NCI-H2227 treated with DMSO at 0.1 percent for 48 hours (cell line): ENCODE measurements at regions not wholly inside any gene's neighbourhood (a gene's known extent, or its start where the extent isn't known, plus 50 kb on each side); places are given as distances from the start of the nearest gene placed in this dataset.

Source experiments
- DNase-seq: peaks from one replicate; lab custom pipeline; 2025; lab: John Stamatoyannopoulos, UW

DNA sequence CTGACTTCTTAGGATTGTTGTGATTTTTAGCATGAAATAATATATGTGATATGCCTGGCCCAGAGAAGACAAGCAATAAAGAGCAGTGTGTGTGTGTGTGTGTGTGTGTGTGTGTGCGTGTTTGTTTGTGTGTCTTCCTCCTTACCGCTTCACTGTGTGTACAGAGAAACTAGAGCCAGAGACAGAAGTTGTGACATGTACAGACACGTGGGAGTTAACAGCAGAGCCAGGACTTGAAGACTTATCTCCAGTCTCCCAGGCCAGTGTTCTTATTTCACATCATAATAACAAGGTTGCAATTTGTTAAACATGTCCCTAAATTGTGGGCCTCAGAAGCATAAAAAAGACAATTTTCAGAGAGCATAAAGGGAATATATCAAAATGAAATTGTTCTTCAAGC lies 192.0 kb upstream of the JUN start:
- DNase-seq, result no peak

DNA sequence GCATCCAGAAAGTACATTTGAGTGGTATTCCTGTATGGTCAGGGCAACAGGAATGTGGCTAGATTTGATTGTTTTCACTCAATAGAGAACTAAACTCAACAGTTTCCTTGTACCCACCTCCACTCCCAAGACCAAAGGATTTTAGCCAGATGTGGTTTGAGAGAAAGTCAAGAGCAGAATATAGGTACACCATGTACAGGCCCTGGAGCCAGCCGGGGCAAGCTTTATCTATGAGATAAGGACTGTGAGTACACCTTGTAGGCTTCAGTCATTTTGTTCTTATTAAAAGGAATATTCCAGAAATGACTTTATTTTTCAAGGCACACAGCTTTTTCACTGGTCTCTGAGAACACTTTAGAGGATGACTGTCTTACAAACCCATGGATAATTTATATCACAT lies 192.4 kb upstream of the JUN start:
- no peak for DNase-seq

DNA sequence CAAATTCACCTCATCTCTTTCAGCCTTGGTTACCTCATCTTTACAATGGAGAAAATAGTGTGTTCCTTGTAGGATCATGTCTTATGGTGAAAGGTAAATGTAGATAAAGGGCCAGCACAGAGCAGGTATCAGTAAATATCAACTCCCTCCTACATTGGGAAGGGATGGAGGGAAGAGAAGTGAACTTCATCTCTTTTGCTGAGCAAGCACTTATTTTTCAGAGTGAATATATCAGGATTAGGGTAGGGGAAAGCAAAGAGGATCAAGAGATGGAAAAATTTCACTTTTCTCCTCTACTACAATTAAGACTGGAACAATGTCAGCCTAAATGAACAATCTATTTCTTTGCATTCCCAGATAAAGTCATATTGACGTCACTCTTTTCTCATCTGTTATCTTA lies 193.8 kb upstream of the JUN start:
- no peak for DNase-seq

- DNase-seq, result no peak
These were observed 194.2 kb upstream of the JUN start for GRCh38 chr1:58978096-58978495.

DNA sequence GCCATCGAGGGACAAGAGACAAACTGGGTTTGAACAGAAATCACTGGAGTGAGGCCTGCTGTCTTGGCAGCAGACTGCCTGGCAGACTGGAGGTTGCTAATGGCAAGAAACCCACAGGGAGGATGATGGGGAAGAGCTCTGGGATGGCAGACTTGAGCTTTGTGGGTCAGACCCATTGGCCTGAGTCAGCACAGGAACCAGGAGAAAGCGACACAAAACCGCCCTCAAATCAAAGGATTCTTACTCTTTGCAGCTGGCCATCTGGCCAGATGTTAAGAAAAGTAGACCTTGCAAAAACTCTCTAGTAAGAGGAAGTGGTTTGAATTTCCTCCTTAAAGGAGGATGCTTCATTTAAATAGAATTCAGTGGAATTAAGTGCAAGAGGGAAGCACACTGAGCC lies 195.2 kb upstream of the JUN start:
- DNase-seq, result no peak

DNA sequence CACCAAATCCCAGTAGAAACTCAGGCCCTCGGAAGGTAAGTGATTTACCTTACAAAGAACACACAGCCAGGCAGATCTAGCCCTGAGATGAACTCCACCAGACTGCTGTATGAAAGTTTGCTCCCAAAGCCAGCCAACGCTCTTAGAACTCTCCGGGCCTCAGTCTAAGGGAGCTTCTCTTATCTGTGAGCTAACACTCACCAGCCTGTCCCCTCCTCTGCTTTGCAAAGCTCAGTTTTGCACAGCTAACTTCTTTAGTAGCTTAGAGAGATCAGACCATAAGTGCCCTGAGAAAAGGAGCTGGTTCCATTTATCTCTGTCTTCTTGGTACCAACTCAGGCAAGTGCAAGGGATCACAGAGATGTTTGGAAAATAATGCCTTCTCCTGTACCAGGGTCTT lies 195.8 kb upstream of the JUN start:
- DNase-seq, result no peak

DNA sequence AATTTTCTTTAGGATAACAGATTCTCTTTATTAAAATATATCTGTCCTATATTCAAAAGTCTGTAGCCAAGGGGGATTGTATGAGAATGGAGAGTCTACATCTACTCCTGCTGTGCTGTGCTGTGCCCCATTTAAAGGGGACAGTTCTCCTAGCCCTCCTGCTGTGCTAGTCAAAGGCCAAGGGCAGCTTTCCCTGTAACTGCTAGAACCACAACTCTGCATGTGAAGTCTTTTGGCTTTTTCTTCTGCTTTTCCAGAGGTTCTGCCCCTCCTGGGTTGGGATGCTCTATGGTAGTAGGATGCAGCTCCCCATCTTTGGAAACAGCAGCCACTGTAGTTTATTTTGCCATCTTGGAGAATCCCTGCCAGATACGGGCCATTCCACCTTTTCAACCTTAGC lies 197.5 kb upstream of the JUN start:
- no peak for DNase-seq

DNA sequence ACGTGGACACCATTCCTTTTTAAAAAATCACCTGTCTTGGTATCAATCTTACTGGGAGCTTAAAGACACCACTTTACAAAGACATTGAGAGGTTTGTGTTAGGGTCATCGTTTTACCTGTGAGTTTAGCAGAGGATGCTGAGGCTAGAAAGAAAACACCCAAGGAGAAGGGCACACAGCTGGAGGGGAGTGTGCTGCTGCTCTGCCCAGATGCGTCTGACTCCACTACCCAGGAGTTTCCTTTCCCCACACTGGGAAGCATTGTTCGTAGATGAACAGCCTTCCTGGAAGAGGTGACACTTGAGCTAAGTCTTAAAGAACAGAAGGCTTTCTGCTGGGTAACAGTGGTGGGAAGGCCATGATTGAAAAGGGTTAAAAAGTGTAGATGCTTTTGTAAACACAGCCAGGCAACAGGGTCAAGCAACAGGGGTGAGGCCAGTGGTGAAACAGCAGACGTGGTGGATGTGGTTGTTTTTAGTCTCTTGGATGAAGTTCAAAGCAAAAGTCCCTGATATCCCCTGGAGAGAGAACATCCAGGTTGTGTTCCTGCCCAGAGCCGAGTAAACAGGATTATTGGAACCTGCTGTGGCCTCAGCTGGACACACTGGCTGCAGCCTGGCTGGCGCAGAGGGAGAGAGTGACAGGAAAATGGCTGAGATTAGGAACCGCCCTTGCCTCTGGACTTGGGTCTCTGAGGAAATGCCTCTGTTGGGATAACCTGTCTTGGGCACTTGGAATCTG lies 198.6 kb upstream of the JUN start:
- DNase-seq, result no peak

DNA sequence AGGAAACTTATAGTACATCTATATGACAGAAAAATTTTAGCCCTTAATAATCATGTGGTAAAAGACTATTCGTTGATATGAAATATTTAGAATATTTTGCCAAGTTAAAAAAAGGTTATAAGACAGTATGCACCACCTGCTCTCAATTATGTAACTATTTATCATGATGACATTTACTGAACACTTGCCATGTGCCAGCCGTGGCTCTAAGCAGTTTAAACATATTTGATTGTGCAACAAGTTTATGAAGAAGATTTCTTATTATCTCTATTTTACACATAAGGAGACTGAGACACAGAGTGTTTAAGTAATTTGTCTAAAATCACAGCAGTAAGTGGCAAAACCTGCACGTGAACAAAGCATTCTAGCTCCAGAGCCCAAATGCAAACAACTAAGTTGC lies 199.3 kb upstream of the JUN start:
- DNase-seq, result no peak

GRCh38 chr1:58983633-58984245 lies 199.9 kb upstream of the JUN start:
- no peak for DNase-seq

DNA sequence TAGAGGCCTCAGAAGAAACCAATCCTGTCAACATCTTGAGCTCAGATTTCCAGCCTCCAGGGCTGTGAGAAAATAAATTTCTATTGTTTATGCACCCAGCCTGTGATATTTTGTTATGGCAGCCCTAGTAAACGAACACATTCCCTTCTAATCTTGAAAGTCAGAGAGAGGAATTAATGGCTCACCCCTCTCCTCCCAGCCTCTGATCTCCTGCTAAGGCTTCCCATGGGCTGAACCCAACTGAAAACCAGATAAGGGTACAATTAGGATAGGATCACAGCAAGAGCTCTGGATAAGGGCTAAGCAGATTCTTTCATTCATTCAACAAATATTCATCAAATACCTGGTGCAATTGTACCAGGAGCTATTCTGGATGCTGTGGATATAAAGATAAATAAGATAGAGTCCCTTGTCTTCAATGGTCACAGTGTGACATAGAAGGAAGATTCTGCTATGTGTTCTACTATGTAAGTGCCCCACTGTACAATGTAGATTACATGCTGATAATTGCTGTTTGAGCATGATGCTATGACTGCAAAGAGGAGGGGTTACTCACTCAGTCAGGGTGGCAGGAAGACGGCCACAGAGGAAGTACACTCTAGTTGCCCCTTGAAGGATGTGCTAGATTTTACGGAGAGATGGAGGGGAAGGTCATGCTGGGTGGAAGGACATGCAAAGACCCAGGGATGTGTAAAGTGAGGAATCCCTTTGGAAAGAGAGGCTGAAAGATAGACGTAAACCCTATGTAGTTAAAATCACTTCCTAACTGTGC lies 203.3 kb upstream of the JUN start:
- no peak for DNase-seq

GRCh38 chr1:58988752-58989151 lies 204.9 kb upstream of the JUN start:
- DNase-seq, result no peak

- DNase-seq, result no peak
These were observed 206.0 kb upstream of the JUN start for GRCh38 chr1:58989845-58990244.

DNA sequence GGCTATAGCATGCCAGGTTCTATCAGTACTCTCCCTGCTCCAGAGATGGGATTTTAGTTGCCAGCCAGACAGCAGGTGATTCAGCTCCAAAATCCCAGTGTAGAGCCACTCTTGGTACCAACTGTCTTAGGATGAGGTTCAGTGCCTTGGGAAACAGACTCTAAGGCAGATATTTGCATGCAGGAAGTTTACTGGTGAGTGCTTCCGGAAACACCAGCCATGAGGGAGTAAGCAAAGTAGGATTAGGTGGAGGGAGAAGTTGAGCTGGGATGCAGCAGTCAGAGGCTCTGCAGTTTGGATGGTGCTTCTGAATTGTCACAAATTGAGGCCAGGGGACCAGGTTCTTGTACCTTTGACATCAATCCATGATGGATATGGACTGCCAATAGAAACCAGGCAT lies 207.5 kb upstream of the JUN start:
- no peak for DNase-seq

DNA sequence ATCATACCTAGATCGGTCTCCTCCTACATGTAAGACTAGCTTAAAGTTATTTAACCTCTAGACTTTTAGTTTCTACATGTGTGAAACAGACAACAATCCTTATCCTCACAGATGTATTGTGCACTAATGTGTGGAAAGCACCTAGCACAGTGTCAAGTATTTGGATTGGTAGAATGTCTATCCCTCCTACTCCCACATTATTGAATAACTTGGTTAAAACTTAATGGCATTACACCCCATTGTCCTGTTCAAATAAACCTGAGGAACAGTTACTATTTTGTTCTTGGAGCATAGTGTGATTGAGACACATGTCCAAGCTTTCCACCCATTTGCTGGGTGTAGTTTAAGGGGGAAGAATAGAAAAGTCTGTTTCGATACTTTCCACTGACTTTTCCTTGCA lies 208.8 kb upstream of the JUN start:
- no peak for DNase-seq

DNA sequence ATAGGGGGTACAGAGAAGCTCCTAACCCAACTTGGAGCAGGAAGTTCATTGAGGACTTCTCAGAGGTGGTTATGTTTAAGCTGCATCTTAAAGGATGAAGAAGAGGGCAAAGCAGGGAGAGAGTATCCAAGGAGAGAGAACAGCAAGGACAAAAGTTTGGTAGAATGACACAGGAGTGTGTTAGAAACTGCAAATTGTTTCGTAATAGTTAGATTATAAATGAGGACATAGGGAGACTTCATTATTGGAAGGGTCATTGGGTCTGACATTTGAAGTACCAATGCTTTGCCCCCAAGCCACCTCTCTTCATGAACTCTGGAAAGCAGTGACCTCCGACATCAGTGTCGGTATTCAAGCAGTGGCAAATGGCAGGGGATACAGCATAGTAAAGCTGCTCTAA lies 209.6 kb upstream of the JUN start:
- DNase-seq, result no peak

DNA sequence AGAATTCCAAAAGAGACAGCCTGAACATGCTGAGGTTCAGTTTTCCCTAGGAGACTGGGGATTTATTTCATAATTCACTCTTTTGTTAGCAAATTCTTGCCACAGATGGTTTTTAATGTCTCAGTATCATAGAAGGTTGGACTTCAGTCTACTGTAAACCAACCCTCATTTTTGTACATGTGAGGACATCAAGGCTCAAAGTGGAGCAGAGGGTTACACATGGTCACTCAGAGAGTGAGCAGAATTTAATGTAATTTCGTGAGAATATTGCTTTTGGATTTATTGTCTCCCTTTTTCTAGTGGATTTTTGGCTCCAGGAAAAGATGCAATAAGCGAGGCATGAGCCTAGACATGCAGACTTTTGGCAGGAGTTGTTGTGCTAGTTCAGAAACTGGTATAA lies 210.8 kb upstream of the JUN start:
- DNase-seq, result no peak

DNA sequence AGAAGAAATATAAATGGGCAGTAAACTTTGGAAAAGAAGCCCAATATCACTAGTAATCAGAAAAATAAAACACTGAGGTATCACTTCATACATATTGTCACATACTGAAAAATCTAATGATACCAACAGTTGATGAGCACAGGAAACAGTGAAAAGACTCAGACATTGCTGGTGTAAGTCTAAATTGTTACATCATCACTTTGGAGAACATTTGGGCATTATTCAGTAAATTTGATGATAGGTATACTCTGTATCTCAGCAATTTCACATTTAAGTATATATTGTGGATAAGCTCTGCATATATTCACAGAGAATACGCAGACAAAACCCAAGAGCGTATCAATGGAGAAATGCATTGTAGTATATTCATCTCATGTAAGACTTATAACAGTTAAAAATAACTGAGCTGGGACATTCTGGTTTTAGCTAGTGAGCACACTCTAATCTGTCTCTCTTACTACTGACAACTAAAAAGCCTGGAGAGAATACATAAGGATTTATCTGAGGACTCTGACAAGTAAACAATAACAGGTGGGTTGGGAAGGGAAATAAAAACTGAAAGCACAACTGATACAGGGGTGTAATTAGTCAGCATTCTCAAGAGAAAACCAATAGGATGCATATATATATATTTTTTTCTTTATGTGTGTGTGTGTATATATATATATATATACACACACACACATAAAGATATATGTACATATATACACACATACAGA lies 212.7 kb upstream of the JUN start:
- no peak for DNase-seq

DNA sequence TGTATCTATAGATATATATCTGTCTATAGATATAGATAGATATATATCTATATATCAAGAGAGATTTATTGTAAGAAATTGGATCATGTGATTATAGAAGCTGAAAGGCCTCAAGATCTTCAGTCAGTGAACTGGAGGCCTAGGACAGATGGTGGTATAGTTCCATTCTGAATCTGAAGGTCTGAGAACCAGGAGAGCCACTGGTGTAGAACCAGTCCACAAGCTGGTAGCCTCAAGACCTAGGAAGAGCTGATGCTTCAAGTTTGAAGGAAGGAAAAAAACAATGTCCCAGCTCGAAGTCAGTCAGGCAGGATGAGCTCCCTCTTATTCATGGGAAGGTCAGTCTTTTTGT lies 213.2 kb upstream of the JUN start:
- DNase-seq, result no peak

DNA sequence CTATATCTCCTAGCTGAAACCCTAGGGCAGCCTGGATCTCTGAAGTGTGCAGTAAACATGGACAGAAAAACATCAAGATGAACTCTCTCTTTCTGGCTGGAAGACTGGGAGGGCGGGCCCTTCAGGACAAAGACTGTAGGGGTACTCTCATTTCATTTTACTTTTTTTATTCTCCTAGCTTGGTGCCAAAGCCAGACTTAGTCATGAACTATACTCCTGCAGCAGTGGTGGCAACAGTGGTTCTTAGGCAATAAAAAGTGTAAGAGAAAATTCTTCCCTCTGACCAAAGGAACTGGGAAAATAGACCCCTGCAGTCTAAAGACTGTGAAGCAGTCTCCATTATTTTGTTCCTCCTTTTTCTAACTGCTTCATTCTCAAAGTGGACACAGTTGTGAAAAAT lies 213.8 kb upstream of the JUN start:
- no peak for DNase-seq

DNA sequence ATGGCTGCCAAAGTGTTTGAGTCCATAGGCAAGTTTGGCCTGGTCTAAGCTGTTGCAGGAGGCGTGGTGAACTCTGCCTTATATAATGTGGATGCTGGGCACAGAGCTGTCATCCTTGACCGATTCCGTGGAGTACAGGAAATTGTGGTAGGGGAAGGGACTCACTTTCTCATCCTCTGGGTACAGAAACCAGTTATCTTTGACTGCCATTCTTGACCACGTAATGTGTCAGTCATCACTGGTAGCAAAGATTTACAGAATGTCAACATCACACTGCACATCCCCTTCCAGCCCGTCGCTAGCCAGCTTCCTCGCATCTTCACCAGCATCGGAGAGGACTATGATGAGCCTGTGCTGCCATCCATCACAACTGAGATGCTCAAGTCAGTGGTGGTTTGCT lies 215.8 kb upstream of the JUN start:
- DNase-seq, result no peak

DNA sequence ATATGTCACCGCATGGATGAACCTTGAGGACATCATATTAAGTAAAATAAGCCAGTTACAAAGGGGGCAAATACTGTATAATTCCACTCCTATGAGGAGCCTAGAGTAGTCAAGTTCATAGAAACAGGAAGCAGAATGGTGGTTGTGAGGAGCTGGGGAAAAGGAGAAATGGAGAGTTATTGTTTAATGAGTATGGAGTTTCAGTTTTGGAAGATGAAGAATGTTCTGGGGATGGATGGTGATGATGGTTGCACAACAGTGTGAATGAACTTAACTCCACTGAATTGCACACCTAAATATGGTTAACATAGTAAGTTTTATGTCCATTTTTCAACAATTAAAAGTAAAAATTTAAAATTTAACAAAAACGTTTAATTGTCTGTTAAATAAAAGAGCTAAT lies 220.9 kb upstream of the JUN start:
- no peak for DNase-seq
